BLaER1 treated with 17β-estradiol and CSF1 and Interleukin-3, amounts not matched to agents 10 nM and 100 nM (cell line): ENCODE measurements at regions not wholly inside any gene's neighbourhood (a gene's known extent, or its start where the extent isn't known, plus 50 kb on each side); places are given as distances from the start of the nearest gene placed in this dataset.

Source experiments
- H3K27ac ChIP-seq, 11 experiments: shearing (Covaris generic); formaldehyde crosslinking; 2 replicates each; pipeline ENCODE4 v1.8.1; 2022
- H3K27me3 ChIP-seq, 11 experiments: shearing (Covaris generic); formaldehyde crosslinking; 2 replicates each; pipeline ENCODE4 v1.8.1; 2022
- H3K36me3 ChIP-seq, 11 experiments: shearing (Covaris generic); formaldehyde crosslinking; 2 replicates each; pipeline ENCODE4 v1.8.1; 2022
- H3K4me1 ChIP-seq, 10 experiments: shearing (Covaris generic); formaldehyde crosslinking; 2 replicates each; pipeline ENCODE4 v1.8.1; 2022
- H3K4me2 ChIP-seq, 11 experiments: shearing (Covaris generic); formaldehyde crosslinking; 2 replicates each; pipeline ENCODE4 v1.8.1; 2022
- H3K4me3 ChIP-seq, 10 experiments: shearing (Covaris generic); formaldehyde crosslinking; 2 replicates each; pipeline ENCODE4 v1.8.1; 2022
- H3K9ac ChIP-seq, 11 experiments: shearing (Covaris generic); formaldehyde crosslinking; 2 replicates each; pipeline ENCODE4 v1.8.1; 2022
- H3K9me3 ChIP-seq, 11 experiments: shearing (Covaris generic); formaldehyde crosslinking; replicated peaks in 1 of 11; 2 replicates each; pipeline ENCODE4 v1.8.1; 2022
- H4K20me1 ChIP-seq, 11 experiments: shearing (Covaris generic); formaldehyde crosslinking; 2 replicates each; pipeline ENCODE4 v1.8.1; 2022
- Cebpa-rat ChIP-seq, 11 experiments: shearing (Covaris generic); IDR thresholded peaks; 2 replicates each; pipeline ENCODE4 v1.8.1; 2022

GRCh38 chr18:22477222-22477621, 59.5 kb upstream of the CTAGE1 start:
- H3K27me3 ChIP-seq, result no peaks in the 10 kb centered on the region
- no peaks in the 10 kb centered on the region for H3K4me1 ChIP-seq
- no peaks in the 10 kb centered on the region for H4K20me1 ChIP-seq
- TF ChIP-seq Cebpa-rat (IDR thresholded peaks at IDR 0.05), result no peak
- no peak overlapping the region for H3K27ac ChIP-seq
- H3K4me3 ChIP-seq, result no peak overlapping the region
- no peak overlapping the region for H3K9ac ChIP-seq
- H3K36me3 ChIP-seq, result no peaks in the 10 kb centered on the region
- no peaks in the 10 kb centered on the region for H3K9me3 ChIP-seq
- no peak overlapping the region for H3K4me2 ChIP-seq

GRCh38 chr18:22482948-22483347, 65.2 kb upstream of the CTAGE1 start:
- no peak for TF ChIP-seq Cebpa-rat (IDR thresholded peaks at IDR 0.05)
- H3K4me3 ChIP-seq, result no peak overlapping the region
- no peak overlapping the region for H3K27ac ChIP-seq
- H3K9ac ChIP-seq, result no peak overlapping the region
- H3K4me2 ChIP-seq, result no peak overlapping the region
- H4K20me1 ChIP-seq, result no peaks in the 10 kb centered on the region
- no peaks in the 10 kb centered on the region for H3K4me1 ChIP-seq
- H3K27me3 ChIP-seq, result no peaks in the 10 kb centered on the region
- H3K36me3 ChIP-seq, result no peaks in the 10 kb centered on the region
- H3K9me3 ChIP-seq, result no peaks in the 10 kb centered on the region

GRCh38 chr18:22483407-22483806, 65.7 kb upstream of the CTAGE1 start:
- Histone ChIP-seq H3K4me2 (no peak overlapping the region), H3K27me3 (no peaks in the 10 kb centered on the region)
- TF ChIP-seq Cebpa-rat (IDR thresholded peaks at IDR 0.05), result no peak

GRCh38 chr18:22484471-22484870, 66.8 kb upstream of the CTAGE1 start:
- no peaks in the 10 kb centered on the region for H3K36me3 ChIP-seq
- no peaks in the 10 kb centered on the region for H3K27me3 ChIP-seq
- H3K9me3 ChIP-seq, result no peaks in the 10 kb centered on the region
- no peak overlapping the region for H3K9ac ChIP-seq
- no peaks in the 10 kb centered on the region for H3K4me1 ChIP-seq
- no peaks in the 10 kb centered on the region for H4K20me1 ChIP-seq
- TF ChIP-seq Cebpa-rat (IDR thresholded peaks at IDR 0.05), result no peak
- H3K4me3 ChIP-seq, result no peak overlapping the region
- no peak overlapping the region for H3K4me2 ChIP-seq
- no peak overlapping the region for H3K27ac ChIP-seq

More at GRCh38 chr18:22483407-22483806, 65.7 kb upstream of the CTAGE1 start:
- H3K9ac ChIP-seq, result no peak overlapping the region
- no peaks in the 10 kb centered on the region for H4K20me1 ChIP-seq
- no peaks in the 10 kb centered on the region for H3K4me1 ChIP-seq
- no peaks in the 10 kb centered on the region for H3K9me3 ChIP-seq
- no peak overlapping the region for H3K4me3 ChIP-seq
- no peak overlapping the region for H3K27ac ChIP-seq
- no peaks in the 10 kb centered on the region for H3K36me3 ChIP-seq

- Histone ChIP-seq H3K36me3 (no peaks in the 10 kb centered on the region), H3K4me2 (no peak overlapping the region), H3K9me3 (no peaks in the 10 kb centered on the region), H3K9ac (no peak overlapping the region), H3K27me3 (no peaks in the 10 kb centered on the region), H3K4me1 (no peaks in the 10 kb centered on the region), H3K4me3 (no peak overlapping the region), H3K27ac (no peak overlapping the region), H4K20me1 (no peaks in the 10 kb centered on the region)
- no peak for TF ChIP-seq Cebpa-rat (IDR thresholded peaks at IDR 0.05)
Observed at GRCh38 chr18:22485808-22486244, 68.1 kb upstream of the CTAGE1 start.

GRCh38 chr18:22486667-22487066, 69.0 kb upstream of the CTAGE1 start:
- H3K27ac ChIP-seq, result no peak overlapping the region
- H3K4me3 ChIP-seq, result no peak overlapping the region
- H3K9ac ChIP-seq, result no peak overlapping the region
- H3K4me1 ChIP-seq, result no peaks in the 10 kb centered on the region
- no peak for TF ChIP-seq Cebpa-rat (IDR thresholded peaks at IDR 0.05)
- H3K9me3 ChIP-seq, result no peaks in the 10 kb centered on the region
- no peaks in the 10 kb centered on the region for H3K27me3 ChIP-seq
- no peak overlapping the region for H3K4me2 ChIP-seq
- no peaks in the 10 kb centered on the region for H3K36me3 ChIP-seq
- no peaks in the 10 kb centered on the region for H4K20me1 ChIP-seq

- Histone ChIP-seq H3K4me3 (no peak overlapping the region), H3K36me3 (no peaks in the 10 kb centered on the region), H3K27me3 (no peaks in the 10 kb centered on the region), H4K20me1 (no peaks in the 10 kb centered on the region), H3K27ac (no peak overlapping the region), H3K4me1 (no peaks in the 10 kb centered on the region), H3K4me2 (no peak overlapping the region), H3K9ac (no peak overlapping the region), H3K9me3 (no peaks in the 10 kb centered on the region)
- TF ChIP-seq Cebpa-rat (IDR thresholded peaks at IDR 0.05), result no peak
Observed at GRCh38 chr18:22488554-22488953, 70.8 kb upstream of the CTAGE1 start.

GRCh38 chr18:22489704-22490103, 72.0 kb upstream of the CTAGE1 start:
- H3K4me1 ChIP-seq, result no peaks in the 10 kb centered on the region
- no peak overlapping the region for H3K4me2 ChIP-seq
- H3K27ac ChIP-seq, result no peak overlapping the region
- H3K9ac ChIP-seq, result no peak overlapping the region
- H3K4me3 ChIP-seq, result no peak overlapping the region
- no peaks in the 10 kb centered on the region for H3K27me3 ChIP-seq
- no peaks in the 10 kb centered on the region for H3K9me3 ChIP-seq
- H4K20me1 ChIP-seq, result no peaks in the 10 kb centered on the region
- no peak for TF ChIP-seq Cebpa-rat (IDR thresholded peaks at IDR 0.05)
- H3K36me3 ChIP-seq, result no peaks in the 10 kb centered on the region

GRCh38 chr18:22490429-22490846, 72.7 kb upstream of the CTAGE1 start:
- Histone ChIP-seq H3K4me1 (no peaks in the 10 kb centered on the region), H3K4me3 (no peak overlapping the region), H3K4me2 (no peak overlapping the region), H3K9me3 (no peaks in the 10 kb centered on the region), H3K27me3 (no peaks in the 10 kb centered on the region), H3K36me3 (no peaks in the 10 kb centered on the region), H3K27ac (no peak overlapping the region), H3K9ac (no peak overlapping the region), H4K20me1 (no peaks in the 10 kb centered on the region)
- TF ChIP-seq Cebpa-rat (IDR thresholded peaks at IDR 0.05), result no peak

GRCh38 chr18:22493255-22493654, 75.5 kb upstream of the CTAGE1 start:
- Histone ChIP-seq H3K4me1 (no peaks in the 10 kb centered on the region), H3K4me3 (no peak overlapping the region), H3K27me3 (no peaks in the 10 kb centered on the region), H3K4me2 (no peak overlapping the region), H3K9ac (no peak overlapping the region), H3K27ac (no peak overlapping the region), H4K20me1 (no peaks in the 10 kb centered on the region), H3K36me3 (no peaks in the 10 kb centered on the region), H3K9me3 (peaks cover 0 to 6% (median 4%) of the 10 kb centered on the region in 11 experiments; a peak in 4 of 22 replicates)
- no peak for TF ChIP-seq Cebpa-rat (IDR thresholded peaks at IDR 0.05)
